HG03097 (cell line): ENCODE measurements at regions not wholly inside any gene's neighbourhood (a gene's known extent, or its start where the extent isn't known, plus 50 kb on each side); places are given as distances from the start of the nearest gene placed in this dataset.

ENCODE experiments used
- ATAC-seq: cut with Tn5 transposase; IDR thresholded peaks from one replicate; pipeline ENCODE4 v1.9.1; 2021; ENCODE audit not compliant: unreplicated experiment, low FRiP score

GRCh38 chr5:175388531-175388930 lies 55.5 kb downstream of the DRD1 start:
- ATAC-seq = no peak

DNA sequence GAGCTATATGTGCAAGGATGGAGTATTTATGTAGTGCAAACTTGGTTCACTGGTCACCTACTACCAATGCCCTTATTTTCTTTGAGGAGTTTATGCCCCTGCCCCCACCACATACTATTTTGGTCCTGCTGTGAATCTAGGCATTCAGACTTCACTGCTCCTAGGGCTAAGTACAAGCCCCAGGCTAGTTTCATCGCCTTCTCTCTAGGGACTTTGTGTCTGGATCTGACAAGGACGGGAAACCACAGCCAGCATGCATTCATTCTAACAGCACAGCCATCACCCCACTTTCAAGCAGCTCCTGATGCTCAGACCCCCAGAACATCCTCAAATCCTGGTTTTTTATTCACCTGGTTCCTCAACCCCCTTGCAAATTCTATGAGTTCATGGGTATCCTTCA lies 56.8 kb downstream of the DRD1 start:
- no peak for ATAC-seq

GRCh38 chr5:175386526-175386925 lies 57.5 kb downstream of the DRD1 start:
- ATAC-seq = no peak

DNA sequence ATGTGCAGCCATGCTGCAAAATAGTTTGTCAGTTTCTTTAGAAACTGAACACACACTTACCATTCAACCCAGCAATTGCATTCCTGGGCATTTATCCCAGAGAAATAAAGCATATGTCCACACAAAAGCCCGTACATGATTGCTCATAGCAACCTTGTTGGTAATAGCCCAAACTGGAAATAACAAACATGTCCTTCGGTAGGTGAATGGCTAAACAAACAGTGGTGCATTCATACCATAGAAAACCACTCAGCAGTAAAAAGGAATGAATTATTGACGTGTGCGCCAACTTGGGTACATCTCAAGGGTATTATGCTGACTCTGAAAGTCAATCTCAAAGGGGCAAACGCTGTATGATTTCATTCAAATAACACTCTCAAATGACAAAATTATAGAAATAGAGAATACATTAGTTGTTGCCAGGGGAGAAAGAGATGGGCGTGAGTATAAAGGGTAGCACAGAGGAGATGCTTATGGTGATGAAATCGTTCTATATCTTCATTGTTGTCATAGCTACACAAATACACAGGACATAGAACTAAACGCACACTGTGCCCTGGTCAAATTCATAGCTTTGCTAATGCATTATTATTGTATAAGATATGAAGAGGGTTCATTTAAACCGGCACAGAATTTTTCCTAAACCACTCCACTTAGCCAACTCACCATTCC lies 58.2 kb downstream of the DRD1 start:
- ATAC-seq = no peak

- no peak for ATAC-seq
Observed at GRCh38 chr5:175384724-175385552, 59.0 kb downstream of the DRD1 start.

DNA sequence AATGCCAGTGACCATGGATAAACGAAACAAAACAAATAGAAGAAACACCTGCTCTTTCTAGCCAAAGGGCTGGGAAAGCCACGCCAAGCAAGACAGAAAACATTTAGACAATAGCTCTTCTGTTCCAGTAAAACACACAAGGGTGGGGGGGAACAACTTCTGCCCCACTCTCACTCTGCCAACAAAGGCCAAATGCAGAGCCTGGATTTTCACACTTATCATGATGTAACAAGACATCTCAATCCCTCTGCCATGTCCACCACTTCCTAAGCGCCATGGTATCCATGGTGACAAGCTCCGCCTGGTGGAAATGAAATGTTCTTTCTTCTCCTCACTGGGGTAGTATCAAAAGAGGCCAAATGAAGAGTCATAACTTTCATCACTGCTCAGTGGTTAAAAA lies 60.6 kb downstream of the DRD1 start:
- ATAC-seq = no peak

GRCh38 chr5:175382171-175382570 lies 61.8 kb downstream of the DRD1 start:
- no peak for ATAC-seq

DNA sequence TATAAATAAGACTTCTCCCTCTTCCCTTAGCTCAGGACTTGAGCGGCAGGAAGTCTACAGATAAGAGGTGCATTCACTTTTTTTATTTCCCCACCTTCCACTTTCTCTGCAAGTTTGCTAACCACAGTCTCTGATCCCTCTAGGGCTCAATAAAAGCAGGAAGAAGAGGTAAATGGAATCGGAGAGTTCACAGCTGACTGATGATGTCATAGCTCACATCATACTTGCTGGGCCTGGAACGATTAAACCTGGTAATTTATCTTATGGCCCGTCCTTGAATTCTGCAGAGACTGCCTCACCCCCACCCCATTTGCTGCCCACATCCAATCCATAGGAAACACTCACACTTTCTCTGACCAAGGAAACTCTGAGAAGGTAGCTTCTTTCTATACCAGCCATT lies 62.9 kb downstream of the DRD1 start:
- ATAC-seq = no peak

DNA sequence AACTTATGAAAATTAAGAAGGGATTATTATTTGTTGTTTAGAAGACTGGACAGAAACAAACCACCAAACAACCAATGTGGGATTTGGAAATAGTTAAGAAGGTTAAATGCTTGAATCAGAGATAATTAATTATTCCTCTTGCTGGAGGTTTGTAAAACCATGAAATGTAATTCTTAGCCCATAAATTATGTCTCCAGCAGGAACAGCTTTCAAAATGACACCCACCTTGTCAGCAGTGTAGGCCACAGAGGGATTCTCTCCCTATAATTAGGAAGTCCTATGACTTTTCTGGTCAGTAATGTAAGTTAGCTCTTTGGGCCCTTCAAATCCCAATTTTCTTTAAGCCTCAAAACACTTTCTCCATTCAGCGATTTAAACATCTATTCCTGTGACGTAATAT lies 63.3 kb downstream of the DRD1 start:
- no peak for ATAC-seq

- ATAC-seq = no peak
Observed at GRCh38 chr5:175379867-175380266, 64.1 kb downstream of the DRD1 start.

- no peak for ATAC-seq
Observed at GRCh38 chr5:175378444-175379028, 65.4 kb downstream of the DRD1 start.

GRCh38 chr5:175377816-175378215 lies 66.2 kb downstream of the DRD1 start:
- no peak for ATAC-seq

DNA sequence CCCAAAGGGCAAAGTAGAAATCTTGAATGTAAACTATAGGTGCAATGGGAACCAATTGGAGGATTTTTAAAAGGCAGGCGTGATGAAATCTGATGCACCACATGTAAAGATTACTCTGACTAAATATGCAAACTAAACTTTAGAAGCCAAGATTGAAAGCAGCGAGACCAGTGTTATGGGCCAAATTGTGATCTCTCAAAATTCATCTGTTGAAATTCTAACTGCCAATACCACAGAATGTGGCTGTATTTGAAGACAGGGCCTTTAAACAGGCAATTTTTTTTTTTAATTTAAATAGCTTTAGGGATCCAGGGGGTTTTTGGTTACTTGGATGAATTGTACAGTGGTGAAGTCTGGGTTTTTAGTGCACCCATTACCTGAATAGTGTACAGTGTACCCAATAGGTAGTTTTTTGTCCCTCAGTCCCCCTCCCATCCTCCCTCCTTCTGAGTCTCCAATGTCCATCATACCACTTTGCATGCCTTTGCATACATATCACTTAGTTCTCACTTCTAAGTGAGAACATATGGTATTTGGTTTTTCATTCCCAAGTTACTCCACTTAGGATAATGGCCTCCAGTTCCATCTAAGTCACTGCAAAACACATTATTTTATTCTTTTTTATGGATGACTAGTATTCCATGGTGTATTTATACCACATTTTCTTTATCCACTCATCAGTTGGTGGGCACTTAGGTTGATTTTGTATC lies 69.7 kb downstream of the DRD1 start:
- ATAC-seq = no peak

DNA sequence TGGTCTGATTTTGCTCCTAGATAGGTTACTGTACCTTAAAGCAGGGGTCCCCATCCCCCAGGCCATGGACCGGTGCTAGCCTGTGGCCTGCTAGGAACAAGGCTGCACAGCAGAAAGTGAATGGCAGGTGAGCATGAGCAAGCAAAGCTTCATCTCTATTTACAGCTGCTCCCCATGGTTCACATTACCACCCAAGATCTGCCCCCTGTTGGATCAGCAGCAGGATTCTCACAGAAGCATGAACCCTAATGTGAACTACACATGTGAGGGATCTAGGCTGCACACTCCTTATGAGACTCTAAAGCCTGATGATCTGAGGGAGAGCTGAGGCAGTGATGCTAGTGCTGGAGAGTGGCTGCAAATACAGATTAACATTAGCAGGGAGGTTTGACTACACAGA lies 78.1 kb downstream of the DRD1 start:
- no peak for ATAC-seq

- ATAC-seq = no peak
Observed at GRCh38 chr5:175363300-175363699, 80.7 kb downstream of the DRD1 start.

- no peak for ATAC-seq
Observed at GRCh38 chr5:175357995-175358394, 86.0 kb downstream of the DRD1 start.

DNA sequence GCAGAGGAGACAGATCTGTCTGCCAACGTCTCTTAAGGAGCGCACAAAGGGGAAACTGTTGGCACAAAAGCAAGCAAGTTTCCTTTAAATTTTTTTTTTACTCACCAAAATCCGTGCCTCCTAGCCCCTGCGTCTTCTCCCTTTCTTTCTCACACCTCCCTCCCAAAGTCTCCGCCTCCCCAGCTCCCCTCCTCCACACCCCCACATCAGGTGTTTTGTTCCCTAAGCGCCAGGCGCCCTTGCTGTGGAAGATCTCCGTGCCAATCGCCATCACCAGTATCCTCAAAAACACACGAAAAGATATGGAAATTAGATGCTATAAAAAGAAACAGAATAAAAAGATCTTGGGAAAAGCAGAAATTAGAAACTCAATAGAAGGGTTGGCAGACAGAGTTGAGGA lies 87.6 kb downstream of the DRD1 start:
- no peak for ATAC-seq

GRCh38 chr5:175354964-175355363 lies 89.0 kb downstream of the DRD1 start:
- no peak for ATAC-seq

GRCh38 chr5:175353926-175354325 lies 90.1 kb downstream of the DRD1 start:
- ATAC-seq = no peak

DNA sequence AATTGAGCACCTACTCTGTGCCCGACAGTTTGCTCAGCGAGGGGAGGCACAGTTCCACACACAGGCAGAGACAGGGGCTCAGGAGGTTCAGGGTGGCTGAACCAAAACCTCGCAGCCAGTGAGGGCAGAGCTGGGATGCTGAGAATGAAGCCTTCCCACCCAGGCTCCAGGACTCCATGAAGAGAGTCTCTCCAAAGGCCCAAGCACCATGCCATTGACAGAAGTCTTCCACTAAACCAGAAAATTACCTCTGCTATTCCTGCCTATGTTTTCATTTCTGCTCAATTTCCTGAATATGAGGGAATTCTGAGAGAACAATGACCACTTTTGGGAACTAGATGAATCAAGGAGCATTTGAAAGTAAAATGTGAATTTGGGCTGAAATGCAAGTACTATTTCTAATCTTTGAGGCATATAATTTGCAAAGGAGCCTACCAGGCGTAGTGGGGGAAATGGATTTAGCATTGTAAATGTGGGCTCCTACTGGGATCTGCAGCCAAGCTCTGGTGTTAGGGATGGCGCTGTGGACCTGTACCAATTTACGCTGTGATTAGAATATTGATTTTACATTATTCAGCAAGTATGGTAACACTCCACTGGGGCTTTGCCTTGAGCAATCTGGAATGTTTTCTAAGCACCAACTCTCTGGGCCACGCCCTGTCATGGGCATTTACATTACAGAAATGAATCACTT lies 91.9 kb downstream of the DRD1 start:
- ATAC-seq = no peak

DNA sequence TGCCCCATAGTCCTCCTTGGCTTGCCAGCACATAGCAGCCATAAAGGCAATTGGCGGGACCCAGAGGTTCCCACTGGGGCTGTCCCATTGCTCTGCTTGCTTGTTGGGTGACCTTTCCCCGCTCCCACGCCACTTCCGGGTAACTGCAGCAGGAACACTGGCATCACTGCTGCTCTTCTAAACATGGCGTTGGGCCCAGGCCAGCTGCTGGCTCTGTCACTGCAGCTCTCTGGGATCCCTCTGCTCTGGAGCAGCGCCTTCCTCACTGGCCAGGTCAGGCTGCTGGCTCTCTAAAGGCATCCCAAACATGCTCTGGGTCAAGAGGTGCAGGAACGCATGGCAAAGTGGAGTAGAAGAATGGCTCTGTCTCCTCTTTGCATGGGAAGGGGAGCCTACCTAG lies 92.9 kb downstream of the DRD1 start:
- no peak for ATAC-seq
